Stimulated activated CD4-positive, alpha-beta T cell treated with anti-CD3 and anti-CD28 coated beads, Interleukin-12 subunit alpha, Interleukin-12 subunit beta, amount 100 ng/mL, for 4 hours (primary cell): ENCODE measurements at regions not wholly inside any gene's neighbourhood (a gene's known extent, or its start where the extent isn't known, plus 50 kb on each side); places are given as distances from the start of the nearest gene placed in this dataset.
"Not testable (repeated sequence)": the region's sequence is repeated elsewhere in the genome, so short reads cannot be mapped to it uniquely, and the experiment has no call there.

Source experiments
- DNase-seq: peaks from one replicate; pipeline ENCODE4 v3.0.0-alpha.2; 2020

GRCh38 chr4:64216741-64217140 lies 192.5 kb downstream of the TECRL start:
- no peak for DNase-seq

- no peak for DNase-seq
These were observed 203.9 kb downstream of the TECRL start for GRCh38 chr4:64205376-64205775.

GRCh38 chr4:64200001-64200555 lies 209.2 kb downstream of the TECRL start:
- no peak for DNase-seq

- DNase-seq: no peak
These were observed 213.7 kb downstream of the TECRL start for GRCh38 chr4:64195582-64195981.

GRCh38 chr4:64192731-64193412 lies 216.4 kb downstream of the TECRL start:
- DNase-seq: no peak

- no peak for DNase-seq
These were observed 234.9 kb downstream of the TECRL start for GRCh38 chr4:64174247-64174882.

GRCh38 chr4:64166365-64166764 lies 242.9 kb downstream of the TECRL start:
- no peak for DNase-seq

- DNase-seq: peak; percentile 18
These were observed 250.5 kb downstream of the TECRL start for GRCh38 chr4:64158648-64159326.

GRCh38 chr4:64157397-64157796 lies 251.9 kb downstream of the TECRL start:
- DNase-seq: no peak

- no peak for DNase-seq
These were observed 253.0 kb downstream of the TECRL start for GRCh38 chr4:64156253-64156652.

- no peak for DNase-seq
These were observed 263.2 kb downstream of the TECRL start for GRCh38 chr4:64146030-64146429.

GRCh38 chr4:64144994-64145393 lies 264.3 kb downstream of the TECRL start:
- DNase-seq: no peak

GRCh38 chr4:64130907-64131306 lies 278.3 kb downstream of the TECRL start:
- DNase-seq: no peak

- DNase-seq: no peak
These were observed 283.9 kb downstream of the TECRL start for GRCh38 chr4:64125354-64125753.

GRCh38 chr4:64121803-64122202 lies 287.4 kb downstream of the TECRL start:
- DNase-seq: no peak

- no peak for DNase-seq
These were observed 303.3 kb downstream of the TECRL start for GRCh38 chr4:64105903-64106302.

GRCh38 chr4:64095398-64095797 lies 313.9 kb downstream of the TECRL start:
- no peak for DNase-seq

- DNase-seq: no peak
These were observed 329.9 kb downstream of the TECRL start for GRCh38 chr4:64079316-64079715.

- no peak for DNase-seq
These were observed 341.2 kb downstream of the TECRL start for GRCh38 chr4:64068096-64068495.

- no peak for DNase-seq
These were observed 346.3 kb downstream of the TECRL start for GRCh38 chr4:64062991-64063390.

- not testable (repeated sequence) for DNase-seq
These were observed 372.2 kb downstream of the TECRL start for GRCh38 chr4:64037033-64037432.

- no peak for DNase-seq
These were observed 386.7 kb downstream of the TECRL start for GRCh38 chr4:64022560-64022959.

- no peak for DNase-seq
These were observed 392.4 kb downstream of the TECRL start for GRCh38 chr4:64016893-64017292.

- DNase-seq: no peak
These were observed 394.6 kb downstream of the TECRL start for GRCh38 chr4:64014647-64015046.
